Cardiac fibroblast (primary cell): ENCODE measurements at regions not wholly inside any gene's neighbourhood (a gene's known extent, or its start where the extent isn't known, plus 50 kb on each side); places are given as distances from the start of the nearest gene placed in this dataset.

ENCODE experiments used
- DNase-seq, 2 donors: peaks; one replicate each; pipeline versions ENCODE4 v3.0.0 to v3.0.0-alpha.2; 2010; ENCODE audit warnings: low read depth in 2 of 2
- H3K4me3 ChIP-seq, 2 donors: replicated peaks in 1 of 2; 1 replicate in 1 of 2; 2 replicates in 1 of 2; pipeline ENCODE4 v1.5.1; 2011; ENCODE audit warnings: low read depth in 2 of 2, low read length in 2 of 2, mild to moderate bottlenecking in 2 of 2, moderate library complexity in 1 of 2
- TF ChIP-seq, protein P1 (sequence below): IDR thresholded peaks from one replicate; pipeline ENCODE4 v1.5.1; 2011; ENCODE audit warnings: low read depth, mild to moderate bottlenecking, low read length, inconsistent platforms

DNA sequence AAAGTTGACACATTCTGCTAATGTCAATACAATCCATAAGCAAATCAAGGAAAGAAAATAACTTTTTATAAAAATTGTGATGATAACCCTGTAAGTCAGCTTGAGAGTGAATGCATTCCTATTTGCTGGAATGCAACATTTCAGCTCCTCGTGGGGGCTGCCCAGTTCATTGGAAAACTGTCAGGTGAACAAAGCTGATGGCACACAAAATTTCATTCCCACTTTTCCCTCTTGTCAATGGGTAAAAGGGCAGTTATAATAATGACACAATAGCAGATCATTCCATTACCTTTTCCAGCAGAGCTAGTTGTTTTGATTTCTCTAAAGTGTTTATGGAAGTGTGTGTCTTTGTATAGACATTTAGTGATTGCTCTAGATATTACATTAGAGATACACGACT, 1124.6 kb upstream of the MAP3K7 start:
- no peak overlapping the region for H3K4me3 ChIP-seq
- TF ChIP-seq, protein P1, sequence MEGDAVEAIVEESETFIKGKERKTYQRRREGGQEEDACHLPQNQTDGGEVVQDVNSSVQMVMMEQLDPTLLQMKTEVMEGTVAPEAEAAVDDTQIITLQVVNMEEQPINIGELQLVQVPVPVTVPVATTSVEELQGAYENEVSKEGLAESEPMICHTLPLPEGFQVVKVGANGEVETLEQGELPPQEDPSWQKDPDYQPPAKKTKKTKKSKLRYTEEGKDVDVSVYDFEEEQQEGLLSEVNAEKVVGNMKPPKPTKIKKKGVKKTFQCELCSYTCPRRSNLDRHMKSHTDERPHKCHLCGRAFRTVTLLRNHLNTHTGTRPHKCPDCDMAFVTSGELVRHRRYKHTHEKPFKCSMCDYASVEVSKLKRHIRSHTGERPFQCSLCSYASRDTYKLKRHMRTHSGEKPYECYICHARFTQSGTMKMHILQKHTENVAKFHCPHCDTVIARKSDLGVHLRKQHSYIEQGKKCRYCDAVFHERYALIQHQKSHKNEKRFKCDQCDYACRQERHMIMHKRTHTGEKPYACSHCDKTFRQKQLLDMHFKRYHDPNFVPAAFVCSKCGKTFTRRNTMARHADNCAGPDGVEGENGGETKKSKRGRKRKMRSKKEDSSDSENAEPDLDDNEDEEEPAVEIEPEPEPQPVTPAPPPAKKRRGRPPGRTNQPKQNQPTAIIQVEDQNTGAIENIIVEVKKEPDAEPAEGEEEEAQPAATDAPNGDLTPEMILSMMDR, result no peak
- DNase-seq, result no peak

DNA sequence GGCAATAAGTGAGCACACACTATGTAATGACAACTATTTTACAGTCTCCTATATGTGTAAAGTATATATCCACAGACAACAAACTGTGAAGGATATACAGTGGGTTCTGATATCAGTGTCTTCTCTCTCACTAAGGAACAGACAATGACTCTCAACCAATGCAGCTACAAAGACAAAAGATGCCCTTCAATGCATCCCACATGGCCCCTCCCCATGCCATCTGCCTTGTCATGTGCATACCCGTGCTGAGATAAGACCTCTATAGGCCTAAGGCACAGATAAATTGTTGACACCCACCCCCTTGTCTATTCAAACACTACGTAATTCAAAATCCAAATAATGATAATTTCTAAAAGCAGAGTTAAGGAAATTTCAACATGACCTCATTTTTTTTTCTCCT, 1123.5 kb upstream of the MAP3K7 start:
- no peak for DNase-seq
- TF ChIP-seq, protein P1, result no peak
- H3K4me3 ChIP-seq, result no peak overlapping the region

DNA sequence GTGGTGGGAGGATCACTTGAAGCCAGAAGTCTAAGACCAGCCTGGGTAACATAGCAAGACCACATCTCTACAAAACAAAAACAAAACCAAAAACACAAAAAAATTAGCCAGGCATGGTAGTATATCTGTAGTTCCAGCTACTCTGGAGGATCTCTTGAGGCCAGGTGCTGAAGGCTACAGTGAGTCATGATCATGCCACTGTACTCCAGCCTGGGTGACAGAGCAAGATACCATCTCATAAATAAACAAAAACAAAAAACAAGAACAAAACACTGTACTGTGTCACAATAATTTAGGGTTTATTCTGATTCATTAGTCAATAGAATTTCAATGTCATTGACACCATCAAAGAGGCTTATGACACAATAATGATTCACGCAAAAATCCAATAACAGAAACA, 1121.7 kb upstream of the MAP3K7 start:
- TF ChIP-seq, protein P1, result no peak
- H3K4me3 ChIP-seq, result no peak overlapping the region
- no peak for DNase-seq

DNA sequence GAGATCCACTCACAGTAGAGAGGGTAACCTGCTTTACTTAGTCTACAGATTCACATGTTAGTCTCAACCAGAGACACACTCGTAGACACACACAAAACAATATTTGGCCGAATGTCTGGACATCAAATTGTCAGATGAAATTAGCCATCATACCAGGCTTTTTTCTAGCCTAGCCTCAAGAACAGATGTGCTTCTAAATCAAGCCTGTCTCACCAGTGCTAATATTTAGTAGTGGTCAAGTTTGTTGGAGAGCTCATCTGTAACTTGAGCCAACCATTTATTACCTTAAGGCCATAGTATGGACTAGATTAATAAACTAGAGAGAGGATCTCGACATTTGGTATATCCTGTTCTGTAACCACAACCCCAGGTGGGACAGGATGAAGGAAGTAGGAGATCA, 1118.8 kb upstream of the MAP3K7 start:
- TF ChIP-seq, protein P1, result no peak
- no peak for DNase-seq
- H3K4me3 ChIP-seq, result no peak overlapping the region

DNA sequence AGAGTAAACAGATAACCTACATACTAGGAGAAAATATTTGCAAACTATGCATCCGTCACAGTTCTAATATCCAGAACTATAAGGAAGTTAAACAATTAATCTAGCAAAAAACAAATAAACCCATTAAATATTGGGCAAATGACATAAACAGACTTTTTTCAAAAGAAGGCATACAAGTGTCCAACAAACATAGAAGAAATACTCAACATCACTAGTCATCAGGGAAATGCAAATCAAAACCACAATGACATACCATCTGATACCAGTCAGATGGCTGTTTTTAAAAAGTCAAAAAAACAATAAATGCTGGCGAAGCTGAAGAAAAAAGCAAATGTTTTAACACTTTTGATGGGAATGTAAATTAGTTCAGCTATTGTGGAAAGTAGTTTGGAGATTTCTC, 1117.7 kb upstream of the MAP3K7 start:
- TF ChIP-seq, protein P1, result no peak
- peak; percentile 0 to 13 for DNase-seq

DNA sequence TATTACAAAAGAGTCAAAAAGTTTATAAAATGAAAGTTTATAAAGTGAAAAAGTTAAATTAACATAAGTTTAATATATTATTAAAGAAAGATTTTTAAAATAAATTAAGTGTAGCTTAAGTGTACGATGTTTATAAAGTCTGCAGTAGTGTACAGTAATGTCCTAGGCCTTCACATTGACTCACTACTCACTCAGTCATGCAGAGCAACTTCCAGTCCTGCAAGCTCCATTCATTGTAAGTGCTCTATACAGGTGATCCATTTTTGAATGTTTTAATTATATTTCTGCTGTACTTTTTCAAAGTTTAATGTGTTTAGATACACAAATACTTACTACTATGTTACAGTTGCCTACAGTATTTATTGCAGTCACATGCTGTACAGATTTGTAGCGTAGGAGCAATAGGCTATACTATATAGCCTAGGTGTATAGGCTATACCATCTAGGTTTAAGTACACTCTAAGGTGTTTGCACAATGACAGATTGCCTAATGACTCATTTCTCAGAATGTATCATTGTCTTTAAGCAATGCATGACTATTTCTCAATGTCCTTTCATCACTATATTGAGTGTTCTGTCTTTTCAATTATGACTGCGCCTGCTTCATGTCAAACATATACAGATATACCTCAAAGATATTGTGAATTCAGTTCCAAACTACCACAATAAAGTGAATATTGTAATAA, 1110.3 kb upstream of the MAP3K7 start:
- TF ChIP-seq, protein P1, result no peak
- no peak for DNase-seq
- H3K4me3 ChIP-seq, result no peak overlapping the region

More for the DNA sequence above, 1117.7 kb upstream of the MAP3K7 start:
- no peak overlapping the region for H3K4me3 ChIP-seq

DNA sequence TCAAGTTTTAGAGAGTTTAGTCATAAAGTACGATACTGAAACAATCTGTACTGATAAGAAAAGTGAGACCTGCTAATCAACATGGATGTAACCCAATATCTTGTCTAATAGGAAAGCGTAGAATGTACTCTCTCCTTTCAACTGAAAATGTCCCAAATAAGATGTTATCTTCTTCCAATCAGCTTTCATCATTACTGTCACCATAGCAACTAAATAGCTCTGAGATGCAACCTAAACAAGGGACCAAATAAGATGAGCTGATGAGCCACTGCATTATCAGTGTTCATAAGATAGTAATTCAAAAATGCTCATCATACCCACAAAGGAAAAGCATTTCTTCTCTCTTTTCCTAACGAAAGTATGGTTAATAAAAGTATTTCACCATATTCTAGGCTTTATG, 1108.3 kb upstream of the MAP3K7 start:
- no peak for DNase-seq
- TF ChIP-seq, protein P1, result no peak
- H3K4me3 ChIP-seq, result no peak overlapping the region
